ENCODE measurements at regions not wholly inside any gene's neighbourhood (a gene's known extent, or its start where the extent isn't known, plus 50 kb on each side); places are given as distances from the start of the nearest gene placed in this dataset.

DNA sequence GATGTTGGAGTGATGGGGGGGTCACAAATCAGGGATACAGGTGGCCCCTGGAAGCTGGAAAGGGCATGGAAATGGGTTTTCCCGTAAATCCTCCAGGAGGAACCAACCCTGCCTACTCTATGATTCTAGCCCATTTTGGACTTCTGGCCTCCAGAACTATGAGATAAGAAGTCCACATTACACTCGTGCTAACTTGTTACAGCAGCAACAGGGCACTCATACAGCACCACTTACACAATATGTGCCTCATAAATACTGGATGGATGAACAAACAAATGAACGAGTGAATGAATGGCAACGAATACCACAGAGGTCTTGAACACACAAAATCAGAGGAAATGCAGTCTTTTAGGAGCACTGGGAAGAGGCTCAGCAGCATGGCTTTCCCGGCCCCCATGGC is 531.3 kb downstream of the NPHP4 start:
- 80% methylated on average over 5 of the region's 5 CpGs for WGBS
- H3K4me3 ChIP-seq (ENCODE audit: low read depth in 1 of 3, low read length in 3 of 3): no peak overlapping the region
- TF ChIP-seq, protein P1, sequence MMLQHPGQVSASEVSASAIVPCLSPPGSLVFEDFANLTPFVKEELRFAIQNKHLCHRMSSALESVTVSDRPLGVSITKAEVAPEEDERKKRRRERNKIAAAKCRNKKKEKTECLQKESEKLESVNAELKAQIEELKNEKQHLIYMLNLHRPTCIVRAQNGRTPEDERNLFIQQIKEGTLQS (IDR thresholded peaks at IDR 0.05): no peak
- TF ChIP-seq, protein P2, sequence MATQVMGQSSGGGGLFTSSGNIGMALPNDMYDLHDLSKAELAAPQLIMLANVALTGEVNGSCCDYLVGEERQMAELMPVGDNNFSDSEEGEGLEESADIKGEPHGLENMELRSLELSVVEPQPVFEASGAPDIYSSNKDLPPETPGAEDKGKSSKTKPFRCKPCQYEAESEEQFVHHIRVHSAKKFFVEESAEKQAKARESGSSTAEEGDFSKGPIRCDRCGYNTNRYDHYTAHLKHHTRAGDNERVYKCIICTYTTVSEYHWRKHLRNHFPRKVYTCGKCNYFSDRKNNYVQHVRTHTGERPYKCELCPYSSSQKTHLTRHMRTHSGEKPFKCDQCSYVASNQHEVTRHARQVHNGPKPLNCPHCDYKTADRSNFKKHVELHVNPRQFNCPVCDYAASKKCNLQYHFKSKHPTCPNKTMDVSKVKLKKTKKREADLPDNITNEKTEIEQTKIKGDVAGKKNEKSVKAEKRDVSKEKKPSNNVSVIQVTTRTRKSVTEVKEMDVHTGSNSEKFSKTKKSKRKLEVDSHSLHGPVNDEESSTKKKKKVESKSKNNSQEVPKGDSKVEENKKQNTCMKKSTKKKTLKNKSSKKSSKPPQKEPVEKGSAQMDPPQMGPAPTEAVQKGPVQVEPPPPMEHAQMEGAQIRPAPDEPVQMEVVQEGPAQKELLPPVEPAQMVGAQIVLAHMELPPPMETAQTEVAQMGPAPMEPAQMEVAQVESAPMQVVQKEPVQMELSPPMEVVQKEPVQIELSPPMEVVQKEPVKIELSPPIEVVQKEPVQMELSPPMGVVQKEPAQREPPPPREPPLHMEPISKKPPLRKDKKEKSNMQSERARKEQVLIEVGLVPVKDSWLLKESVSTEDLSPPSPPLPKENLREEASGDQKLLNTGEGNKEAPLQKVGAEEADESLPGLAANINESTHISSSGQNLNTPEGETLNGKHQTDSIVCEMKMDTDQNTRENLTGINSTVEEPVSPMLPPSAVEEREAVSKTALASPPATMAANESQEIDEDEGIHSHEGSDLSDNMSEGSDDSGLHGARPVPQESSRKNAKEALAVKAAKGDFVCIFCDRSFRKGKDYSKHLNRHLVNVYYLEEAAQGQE (IDR thresholded peaks at IDR 0.05): no peak
- no peak for TF ChIP-seq SP1 (IDR thresholded peaks at IDR 0.05)
- TF ChIP-seq, protein P3, sequence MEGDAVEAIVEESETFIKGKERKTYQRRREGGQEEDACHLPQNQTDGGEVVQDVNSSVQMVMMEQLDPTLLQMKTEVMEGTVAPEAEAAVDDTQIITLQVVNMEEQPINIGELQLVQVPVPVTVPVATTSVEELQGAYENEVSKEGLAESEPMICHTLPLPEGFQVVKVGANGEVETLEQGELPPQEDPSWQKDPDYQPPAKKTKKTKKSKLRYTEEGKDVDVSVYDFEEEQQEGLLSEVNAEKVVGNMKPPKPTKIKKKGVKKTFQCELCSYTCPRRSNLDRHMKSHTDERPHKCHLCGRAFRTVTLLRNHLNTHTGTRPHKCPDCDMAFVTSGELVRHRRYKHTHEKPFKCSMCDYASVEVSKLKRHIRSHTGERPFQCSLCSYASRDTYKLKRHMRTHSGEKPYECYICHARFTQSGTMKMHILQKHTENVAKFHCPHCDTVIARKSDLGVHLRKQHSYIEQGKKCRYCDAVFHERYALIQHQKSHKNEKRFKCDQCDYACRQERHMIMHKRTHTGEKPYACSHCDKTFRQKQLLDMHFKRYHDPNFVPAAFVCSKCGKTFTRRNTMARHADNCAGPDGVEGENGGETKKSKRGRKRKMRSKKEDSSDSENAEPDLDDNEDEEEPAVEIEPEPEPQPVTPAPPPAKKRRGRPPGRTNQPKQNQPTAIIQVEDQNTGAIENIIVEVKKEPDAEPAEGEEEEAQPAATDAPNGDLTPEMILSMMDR (IDR thresholded peaks at IDR 0.05; ENCODE audit: low read depth, low read length, missing input control): no peak
- no peak for TF ChIP-seq HNF4G (IDR thresholded peaks at IDR 0.05)
- no peak for TF ChIP-seq EGR1 (IDR thresholded peaks at IDR 0.05; ENCODE audit: low read depth in 2 of 2)
- no peak for TF ChIP-seq RAD21 (IDR thresholded peaks at IDR 0.05)
- TF ChIP-seq YY1 (IDR thresholded peaks at IDR 0.05): no peak
- no peak for TF ChIP-seq JUND (IDR thresholded peaks at IDR 0.05)
- TF ChIP-seq, protein P4, sequence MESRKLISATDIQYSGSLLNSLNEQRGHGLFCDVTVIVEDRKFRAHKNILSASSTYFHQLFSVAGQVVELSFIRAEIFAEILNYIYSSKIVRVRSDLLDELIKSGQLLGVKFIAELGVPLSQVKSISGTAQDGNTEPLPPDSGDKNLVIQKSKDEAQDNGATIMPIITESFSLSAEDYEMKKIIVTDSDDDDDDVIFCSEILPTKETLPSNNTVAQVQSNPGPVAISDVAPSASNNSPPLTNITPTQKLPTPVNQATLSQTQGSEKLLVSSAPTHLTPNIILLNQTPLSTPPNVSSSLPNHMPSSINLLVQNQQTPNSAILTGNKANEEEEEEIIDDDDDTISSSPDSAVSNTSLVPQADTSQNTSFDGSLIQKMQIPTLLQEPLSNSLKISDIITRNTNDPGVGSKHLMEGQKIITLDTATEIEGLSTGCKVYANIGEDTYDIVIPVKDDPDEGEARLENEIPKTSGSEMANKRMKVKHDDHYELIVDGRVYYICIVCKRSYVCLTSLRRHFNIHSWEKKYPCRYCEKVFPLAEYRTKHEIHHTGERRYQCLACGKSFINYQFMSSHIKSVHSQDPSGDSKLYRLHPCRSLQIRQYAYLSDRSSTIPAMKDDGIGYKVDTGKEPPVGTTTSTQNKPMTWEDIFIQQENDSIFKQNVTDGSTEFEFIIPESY (IDR thresholded peaks at IDR 0.05): no peak
- no peak for TF ChIP-seq HNF4A (conservative IDR thresholded peaks at IDR 0.05)
- TF ChIP-seq TAF1 (conservative IDR thresholded peaks at IDR 0.05): no peak
- TF ChIP-seq, protein P5, sequence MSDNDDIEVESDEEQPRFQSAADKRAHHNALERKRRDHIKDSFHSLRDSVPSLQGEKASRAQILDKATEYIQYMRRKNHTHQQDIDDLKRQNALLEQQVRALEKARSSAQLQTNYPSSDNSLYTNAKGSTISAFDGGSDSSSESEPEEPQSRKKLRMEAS (IDR thresholded peaks at IDR 0.05): no peak
- no peak for TF ChIP-seq FOXA1 (IDR thresholded peaks at IDR 0.05)
- no peak for TF ChIP-seq FOXA2 (IDR thresholded peaks at IDR 0.05)
- TF ChIP-seq GABPA (IDR thresholded peaks at IDR 0.05 in 1 of 2, conservative IDR thresholded peaks at IDR 0.05 in 1 of 2): no peak
- H3K9me3 ChIP-seq (ENCODE audit: control insufficient read depth in 4 of 4, low read length in 3 of 4): peaks cover 3 to 11% (median 7%) of the 10 kb centered on the region in 4 donors
- H3K27me3 ChIP-seq (ENCODE audit: control insufficient read depth in 4 of 4, insufficient read depth in 4 of 4, low read length in 3 of 4): peaks cover 0 to 8% (median 0%) of the 10 kb centered on the region in 4 donors
- H3K36me3 ChIP-seq (ENCODE audit: control insufficient read depth in 4 of 4, insufficient read depth in 3 of 4, low read depth in 1 of 4, low read length in 3 of 4): no peaks in the 10 kb centered on the region
- H3K27ac ChIP-seq (ENCODE audit: low read depth in 1 of 2, low read length in 2 of 2): no peak overlapping the region
- no peak overlapping the region for H3K9ac ChIP-seq (ENCODE audit: low read depth in 1 of 2, low read length in 2 of 2)
- peaks cover 0 to 3% (median 0%) of the 10 kb centered on the region in 4 donors for H3K4me1 ChIP-seq (ENCODE audit: control insufficient read depth in 4 of 4, insufficient read depth in 4 of 4, low read length in 3 of 4)
- DNase-seq (ENCODE audit: low spot score): no peak
